Left cardiac atrium (tissue), 4 donors: ENCODE measurements at regions not wholly inside any gene's neighbourhood (a gene's known extent, or its start where the extent isn't known, plus 50 kb on each side); places are given as distances from the start of the nearest gene placed in this dataset.

Experiments
- ATAC-seq, 2 donors: fragments of 200-7000 bp; cut with Tn5 transposase; one replicate each; pipeline ENCODE4 v1.9.1; 2020; ENCODE audit warnings: mild to moderate bottlenecking in 2 of 2, moderate library complexity in 2 of 2
- DNase-seq: peaks from one replicate; pipeline ENCODE4 v3.0.0-alpha.2; 2020
- intact Hi-C, 2 donors: fragments of 100-400 bp; cut with DNase I; formaldehyde crosslinking; loops; one replicate each; pipeline versions ENCODE4 v1.14.1 to v1.15.1; 2022 to 2023
- donor health status: DM: no; HTN: yes; CAD: no.
- donor health status: DM: no; HTN: yes; CAD: no; lungs with severe emphysema.
- donor health status: DM: yes; HTN: yes; CAD: no.
- donor health status: Dilated cardiomyopathy.

- DNase-seq (no peak), ATAC-seq (no peak)
- intact Hi-C loops = no loop called here
Observed at GRCh38 chr3:77835921-77836320, 796.0 kb downstream of the ROBO2 start.

GRCh38 chr3:77837456-77838025 is 797.6 kb downstream of the ROBO2 start:
- DNase-seq (no peak), ATAC-seq (no peak)
- intact Hi-C loops = no loop called here

GRCh38 chr3:77859156-77859555 is 819.3 kb downstream of the ROBO2 start:
- ATAC-seq (no peak), DNase-seq (no peak)
- intact Hi-C loops = no loop called here

- no peak for ATAC-seq
- DNase-seq = no peak
- intact Hi-C loops = no loop called here
Observed at GRCh38 chr3:77868725-77869124, 828.8 kb downstream of the ROBO2 start.

- intact Hi-C loops = no loop called here
- DNase-seq (no peak), ATAC-seq (no peak)
Observed at GRCh38 chr3:77869423-77869822, 829.5 kb downstream of the ROBO2 start.

GRCh38 chr3:77871436-77871835 is 831.5 kb downstream of the ROBO2 start:
- intact Hi-C loops = no loop called here
- no peak for ATAC-seq

GRCh38 chr3:77873598-77873997 is 833.7 kb downstream of the ROBO2 start:
- intact Hi-C loops = no loop called here
- DNase-seq (no peak), ATAC-seq (no peak)

More at GRCh38 chr3:77871436-77871835, 831.5 kb downstream of the ROBO2 start:
- no peak for DNase-seq

- ATAC-seq = no peak
- intact Hi-C loops = no loop called here
- DNase-seq = no peak
Observed at GRCh38 chr3:77885381-77885780, 845.5 kb downstream of the ROBO2 start.

- no peak for DNase-seq
- intact Hi-C loops = no loop called here
- no peak for ATAC-seq
Observed at GRCh38 chr3:77887611-77888010, 847.7 kb downstream of the ROBO2 start.

- ATAC-seq (no peak), DNase-seq (no peak)
- intact Hi-C loops = no loop called here
Observed at GRCh38 chr3:77889616-77890015, 849.7 kb downstream of the ROBO2 start.

GRCh38 chr3:77898621-77899020 is 858.7 kb downstream of the ROBO2 start:
- intact Hi-C loops = no loop called here
- ATAC-seq = no peak

GRCh38 chr3:77902675-77903074 is 862.8 kb downstream of the ROBO2 start:
- no peak for ATAC-seq
- DNase-seq = no peak
- intact Hi-C loops = no loop called here

More at GRCh38 chr3:77898621-77899020, 858.7 kb downstream of the ROBO2 start:
- no peak for DNase-seq

GRCh38 chr3:77906102-77906709 is 866.3 kb downstream of the ROBO2 start:
- intact Hi-C loops = no loop called here
- ATAC-seq (no peak), DNase-seq (no peak)

GRCh38 chr3:77913524-77914174 is 873.8 kb downstream of the ROBO2 start:
- no peak for DNase-seq
- ATAC-seq = no peak
- intact Hi-C loops = no loop called here

- ATAC-seq (no peak), DNase-seq (no peak)
- intact Hi-C loops = no loop called here
Observed at GRCh38 chr3:77915336-77915735, 875.4 kb downstream of the ROBO2 start.

- intact Hi-C loops = no loop called here
- no peak for ATAC-seq
- no peak for DNase-seq
Observed at GRCh38 chr3:77917225-77917624, 877.3 kb downstream of the ROBO2 start.

- intact Hi-C loops = no loop called here
- ATAC-seq (no peak), DNase-seq (no peak)
Observed at GRCh38 chr3:77919244-77919643, 879.3 kb downstream of the ROBO2 start.

- intact Hi-C loops = no loop called here
- DNase-seq (no peak), ATAC-seq (peak; percentile 38 to 98)
Observed at GRCh38 chr3:77931255-77932009, 891.5 kb downstream of the ROBO2 start.

GRCh38 chr3:77932926-77933325 is 893.0 kb downstream of the ROBO2 start:
- intact Hi-C loops = no loop called here
- DNase-seq (no peak), ATAC-seq (no peak)

- no peak for ATAC-seq
- no peak for DNase-seq
- intact Hi-C loops = no loop called here
Observed at GRCh38 chr3:77933926-77934325, 894.0 kb downstream of the ROBO2 start.
